ENCODE measurements at regions not wholly inside any gene's neighbourhood (a gene's known extent, or its start where the extent isn't known, plus 50 kb on each side); places are given as distances from the start of the nearest gene placed in this dataset.

DNA sequence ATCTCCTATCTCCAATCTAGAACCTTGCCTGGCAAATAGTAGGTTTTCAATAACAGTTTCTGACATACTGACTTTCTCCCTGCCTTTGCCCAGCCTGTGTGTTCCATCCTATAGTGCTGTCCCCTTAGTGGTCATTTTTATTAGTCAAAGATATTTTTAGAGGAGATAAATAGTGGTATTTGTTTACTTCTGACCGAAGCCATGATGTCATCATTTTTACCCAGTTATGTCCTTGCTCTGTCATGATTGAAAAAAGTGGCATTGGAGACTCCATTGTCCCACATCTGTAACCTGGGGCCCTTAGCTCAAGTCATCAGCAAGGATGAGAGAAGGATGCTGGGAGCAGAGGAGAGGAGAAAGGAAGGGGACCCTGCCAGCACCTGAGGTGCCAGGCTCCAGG is 80.6 kb upstream of the ATP2B2 start:
- no peak overlapping the region for H2AFZ ChIP-seq (ENCODE audit: low read depth, low read length)
- no peaks in the 10 kb centered on the region for H3K9me3 ChIP-seq (replicated peaks; ENCODE audit: control insufficient read depth, insufficient read depth, low read length)
- no peak overlapping the region for H3K4me3 ChIP-seq (replicated peaks in 1 of 3; ENCODE audit: insufficient read depth in 1 of 3, low read depth in 1 of 3, low read length in 3 of 3)
- no peak for DNase-seq (ENCODE audit: low read depth, low spot score)
- BruUV-seq (replicated peaks) = no TSS peak
- ChIA-PET CTCF (interaction anchor here (1.0 kb wide), 1 partner anchor 153 kb away, joined by 3 read pairs; no protein-coding TSS in a partner anchor), POLR2A (interaction anchor here (0.7 kb wide), 1 partner anchor 177 kb away, joined by 3 read pairs; no protein-coding TSS in a partner anchor)
- H3K79me2 ChIP-seq (ENCODE audit: control insufficient read depth, insufficient read depth, low read length) = no peaks in the 10 kb centered on the region
- H3K36me3 ChIP-seq (ENCODE audit: control insufficient read depth in 2 of 2, extremely low read depth in 1 of 2, insufficient read depth in 2 of 2, low read length in 2 of 2) = no peaks in the 10 kb centered on the region
- H3K9ac ChIP-seq (replicated peaks; ENCODE audit: extremely low read depth, insufficient read depth, low read length) = no peak overlapping the region
- dilution Hi-C loops (cut with MboI; ENCODE audit: extremely low pct_ligation_motif_present, low sequenced_read_pairs) (no loop called here), intact Hi-C loops (cut with micrococcal nuclease) (no loop called here)
- H3K4me2 ChIP-seq (ENCODE audit: insufficient read depth, low read length) = no peak overlapping the region
- no peaks in the 10 kb centered on the region for H4K20me1 ChIP-seq (replicated peaks; ENCODE audit: control insufficient read depth, extremely low read depth, insufficient read depth, low read length)
- no peaks in the 10 kb centered on the region for H3K4me1 ChIP-seq (ENCODE audit: control insufficient read depth, extremely low read depth, insufficient read depth, low read length)
- no peak overlapping the region for H3K27ac ChIP-seq (ENCODE audit: insufficient read depth, low read depth, low read length)
- TF ChIP-seq MYC (IDR thresholded peaks at IDR 0.05; ENCODE audit: low read depth, low read length) = no peak
- no peak for TF ChIP-seq CTCF (IDR thresholded peaks at IDR 0.05; ENCODE audit: extremely low read depth in 1 of 2, insufficient read depth in 1 of 2, low read depth in 1 of 2, low read length in 2 of 2)
- TF ChIP-seq, protein P1, sequence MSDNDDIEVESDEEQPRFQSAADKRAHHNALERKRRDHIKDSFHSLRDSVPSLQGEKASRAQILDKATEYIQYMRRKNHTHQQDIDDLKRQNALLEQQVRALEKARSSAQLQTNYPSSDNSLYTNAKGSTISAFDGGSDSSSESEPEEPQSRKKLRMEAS (IDR thresholded peaks at IDR 0.05; ENCODE audit: insufficient read depth, insufficient read length) = no peak
- no peak for TF ChIP-seq JUN (IDR thresholded peaks at IDR 0.05; ENCODE audit: borderline replicate concordance, insufficient read depth, insufficient read length, low read depth)
- TF ChIP-seq POLR2AphosphoS5 (IDR thresholded peaks at IDR 0.05; ENCODE audit: insufficient read depth, low read depth, low read length) = no peak
- no peak for TF ChIP-seq FOS (IDR thresholded peaks at IDR 0.05; ENCODE audit: borderline replicate concordance, insufficient read depth, low read length)
- TF ChIP-seq POLR2A (IDR thresholded peaks at IDR 0.05; ENCODE audit: low read depth, low read length) = no peak
- TF ChIP-seq EZH2 (IDR thresholded peaks at IDR 0.05; ENCODE audit: borderline replicate concordance, low read depth, low read length, severe bottlenecking) = no peak
- TF ChIP-seq GATA2 (IDR thresholded peaks at IDR 0.05; ENCODE audit: insufficient read depth, insufficient read length, low read depth, low read length) = no peak
- no peak for FAIRE-seq
- no peaks in the 10 kb centered on the region for H3K27me3 ChIP-seq (ENCODE audit: control insufficient read depth in 2 of 2, insufficient read depth in 2 of 2, low read length in 2 of 2)
- no peaks in the 10 kb centered on the region for H3K9me1 ChIP-seq (replicated peaks; ENCODE audit: control insufficient read depth, extremely low read depth, insufficient read depth, low read length)
